AG04449 (cell line): ENCODE measurements at regions not wholly inside any gene's neighbourhood (a gene's known extent, or its start where the extent isn't known, plus 50 kb on each side); places are given as distances from the start of the nearest gene placed in this dataset.
"Not testable (repeated sequence)": the region's sequence is repeated elsewhere in the genome, so short reads cannot be mapped to it uniquely, and the experiment has no call there.

Source experiments
- CTCF ChIA-PET: fragments of 350-600 bp; formaldehyde crosslinking; extraction: SDS; loops from one replicate; lab custom pipeline; 2021; ENCODE audit warnings: antibody characterized with exemption; lab: Yijun Ruan, JAX
- POLR2A ChIA-PET: fragments of 400-600, 350-600 bp; formaldehyde crosslinking; extraction: SDS; loops from one replicate; lab custom pipeline; 2020; ENCODE audit warnings: antibody characterized with exemption, inconsistent platforms; lab: Yijun Ruan, JAX
- DNase-seq: peaks from one replicate; pipeline ENCODE4 v3.0.0-alpha.2; 2010; ENCODE audit warnings: low read depth, low spot score
- H3K4me3 ChIP-seq: 2 replicates; pipeline ENCODE4 v1.5.1; 2011; ENCODE audit warnings: low read depth, mild to moderate bottlenecking, control low read depth, low read length
- CTCF ChIP-seq: IDR thresholded peaks from one replicate; pipeline ENCODE4 v1.5.1; 2011; ENCODE audit warnings: mild to moderate bottlenecking, moderate library complexity, low read length, control low read depth, inconsistent platforms; ENCODE audit not compliant: insufficient read depth; ENCODE audit errors: missing control alignments

- no peak for TF ChIP-seq CTCF
- no peak overlapping the region for H3K4me3 ChIP-seq
- DNase-seq: no peak
- ChIA-PET POLR2A (no interaction called here), CTCF (no interaction called here)
Observed at GRCh38 chr6:134414793-134415192, 96.9 kb upstream of the SGK1 start.

DNA sequence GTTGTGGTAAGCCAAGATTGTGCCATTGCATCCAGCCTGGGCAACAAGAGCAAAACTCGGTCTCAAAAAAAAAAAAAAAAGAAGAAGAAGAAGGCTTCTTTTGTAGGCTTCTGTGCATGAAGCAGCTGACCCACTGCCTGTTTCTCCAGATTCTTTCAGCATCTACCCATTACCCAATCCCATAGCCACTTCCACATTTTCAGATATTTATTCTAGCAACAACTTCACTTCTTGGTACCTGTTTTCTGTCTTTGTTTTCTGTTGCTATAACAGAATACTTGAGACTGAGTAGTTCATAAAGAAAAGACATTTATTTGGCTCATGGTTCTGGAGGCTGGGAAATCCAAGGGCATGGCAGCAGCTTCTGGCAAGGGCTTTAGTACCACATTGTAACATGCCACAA is 95.3 kb upstream of the SGK1 start:
- CTCF ChIA-PET: no interaction called here
- no peak for DNase-seq
- TF ChIP-seq CTCF: no peak
- no peak overlapping the region for H3K4me3 ChIP-seq
- POLR2A ChIA-PET: no interaction called here

GRCh38 chr6:134410541-134410940 is 92.6 kb upstream of the SGK1 start:
- DNase-seq: no peak
- ChIA-PET CTCF (interaction anchor here (1.1 to 1.5 kb wide), 2 partner anchors 61 to 254 kb away, joined by 3 read pairs; no protein-coding TSS in a partner anchor), POLR2A (no interaction called here)
- no peak for TF ChIP-seq CTCF
- no peak overlapping the region for H3K4me3 ChIP-seq

- H3K4me3 ChIP-seq: no peak overlapping the region
- no peak for TF ChIP-seq CTCF
- POLR2A ChIA-PET: no interaction called here
- DNase-seq: no peak
- CTCF ChIA-PET: no interaction called here
Observed at GRCh38 chr6:134407791-134408190, 89.9 kb upstream of the SGK1 start.

DNA sequence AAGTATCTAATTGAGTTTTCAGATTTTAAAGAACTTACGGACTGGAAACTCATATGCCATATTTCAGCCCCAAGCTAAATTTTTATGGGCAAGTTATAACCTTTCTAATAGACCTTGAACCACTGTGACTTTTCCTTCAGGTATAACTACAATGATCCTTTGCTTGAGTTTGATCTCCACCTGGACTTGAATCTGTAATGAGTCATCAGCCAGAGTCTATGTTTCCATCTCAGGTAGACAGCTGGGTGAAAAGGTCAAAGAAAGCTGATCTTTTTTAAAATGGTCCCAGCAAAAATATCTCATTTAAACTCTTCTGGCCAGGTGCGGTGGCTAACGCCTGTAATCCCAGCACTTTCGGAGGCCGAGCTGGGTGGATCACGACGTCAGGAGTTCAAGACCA is 88.4 kb upstream of the SGK1 start:
- H3K4me3 ChIP-seq: no peak overlapping the region
- ChIA-PET CTCF (interaction anchor here (1.1 to 1.7 kb wide), 4 partner anchors 14 to 534 kb away, joined by 3 to 4 read pairs (median 3); no protein-coding TSS in a partner anchor), POLR2A (no interaction called here)
- no peak for TF ChIP-seq CTCF
- no peak for DNase-seq

GRCh38 chr6:134405386-134406087 is 87.6 kb upstream of the SGK1 start:
- ChIA-PET CTCF (interaction anchor here (1.0 to 1.3 kb wide), 2 partner anchors 16 to 228 kb away, joined by 3 read pairs; no protein-coding TSS in a partner anchor), POLR2A (no interaction called here)
- no peak for DNase-seq
- H3K4me3 ChIP-seq: no peak overlapping the region
- no peak for TF ChIP-seq CTCF

DNA sequence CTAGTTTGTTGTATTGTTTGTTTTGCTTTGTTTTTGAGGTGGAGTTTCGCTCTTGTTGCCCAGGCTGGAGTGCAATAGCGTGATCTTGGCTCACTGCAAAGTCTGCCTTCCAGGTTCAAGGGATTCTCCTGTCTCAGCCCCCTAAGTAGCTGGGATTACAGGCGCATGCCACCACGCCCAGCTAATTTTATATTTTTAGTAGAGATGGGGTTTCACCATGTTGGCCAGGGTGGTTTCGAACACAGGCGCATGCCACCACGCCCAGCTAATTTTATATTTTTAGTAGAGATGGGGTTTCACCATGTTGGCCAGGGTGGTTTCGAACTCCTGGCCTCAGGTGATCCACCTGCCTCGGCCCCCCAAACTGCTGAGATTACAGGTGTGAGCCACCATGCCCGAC is 85.4 kb upstream of the SGK1 start:
- CTCF ChIA-PET: interaction anchor here (0.9 kb wide), 1 partner anchor 9 kb away, joined by 3 read pairs; no protein-coding TSS in a partner anchor
- POLR2A ChIA-PET, DNase-seq, H3K4me3 ChIP-seq: not testable (repeated sequence)
